Endothelial cell of umbilical vein (primary cell): ENCODE measurements at regions not wholly inside any gene's neighbourhood (a gene's known extent, or its start where the extent isn't known, plus 50 kb on each side); places are given as distances from the start of the nearest gene placed in this dataset.

Experiments
- BruUV-seq: library from RNA; stranded (reverse); fragments of 400-500 nt; replicated peaks from 2 replicates; lab custom pipeline; 2021; lab: Mats Ljungman, UMichigan
- CTCF ChIA-PET: fragments of 300-600, 350-600 bp; sonication (Branson Sonifier 250); formaldehyde crosslinking; loops from one replicate; lab custom pipeline; 2021; ENCODE audit warnings: antibody characterized with exemption, inconsistent platforms; lab: Charles Lee
- POLR2A ChIA-PET: fragments of 300-600, 350-600 bp; sonication (Branson Sonifier 250); formaldehyde crosslinking; loops from one replicate; lab custom pipeline; 2021; ENCODE audit warnings: antibody characterized with exemption, inconsistent platforms; lab: Charles Lee
- DNase-seq: peaks from one replicate; pipeline ENCODE4 v3.0.0-alpha.2; 2011; ENCODE audit warnings: low read depth, low spot score
- FAIRE-seq: peaks from 2 replicates; lab custom pipeline; 2011; peaks lifted over from hg19 to GRCh38; lab: Jason Lieb, UNC
- H2AFZ ChIP-seq: 2 replicates; pipeline ENCODE4 v1.6.0; 2012; ENCODE audit warnings: low read depth, low read length, control low read depth, inconsistent platforms
- H3K27ac ChIP-seq: 2 replicates; pipeline ENCODE4 v1.5.1; 2011; ENCODE audit warnings: low read depth, mild to moderate bottlenecking, control low read depth, low read length, moderate library complexity; ENCODE audit not compliant: insufficient read depth
- H3K27me3 ChIP-seq, 2 experiments: 2 replicates each; pipeline versions ENCODE4 v1.6.0 to v1.6.1; 2011; ENCODE audit warnings: low read length in 2 of 2, mixed read lengths in 1 of 2; ENCODE audit not compliant: control insufficient read depth in 2 of 2, insufficient read depth in 2 of 2
- H3K36me3 ChIP-seq, 2 experiments: 2 replicates in 1 of 2; 3 replicates in 1 of 2; pipeline ENCODE4 v1.5.1; 2011; ENCODE audit warnings: low read length in 2 of 2, mild to moderate bottlenecking in 1 of 2, moderate library complexity in 1 of 2; ENCODE audit not compliant: control insufficient read depth in 2 of 2, insufficient read depth in 2 of 2; ENCODE audit errors: extremely low read depth in 1 of 2
- H3K4me1 ChIP-seq: 3 replicates; pipeline ENCODE4 v1.5.1; 2011; ENCODE audit warnings: mild to moderate bottlenecking, low read length; ENCODE audit not compliant: control insufficient read depth, insufficient read depth; ENCODE audit errors: extremely low read depth
- H3K4me2 ChIP-seq: 2 replicates; pipeline ENCODE4 v1.6.1; 2011; ENCODE audit warnings: low read length, control low read depth, mixed read lengths; ENCODE audit not compliant: insufficient read depth
- H3K4me3 ChIP-seq, 3 experiments: fragments of 200-600 bp in 1 of 3; sonication (generic), shearing (Covaris generic) in 1 of 3; replicated peaks in 1 of 3; 2 replicates each; pipeline ENCODE4 v1.5.1; 2011 to 2016; ENCODE audit warnings: control low read depth in 3 of 3, low read length in 3 of 3, mild to moderate bottlenecking in 2 of 3, inconsistent platforms in 1 of 3, low read depth in 1 of 3, moderate library complexity in 1 of 3; ENCODE audit not compliant: insufficient read depth in 1 of 3
- H3K79me2 ChIP-seq: 2 replicates; pipeline ENCODE4 v1.6.0; 2012; ENCODE audit warnings: low read length, inconsistent platforms; ENCODE audit not compliant: control insufficient read depth, insufficient read depth
- H3K9ac ChIP-seq: replicated peaks from 2 replicates; pipeline ENCODE3; 2011; ENCODE audit warnings: low read length, control low read depth; ENCODE audit not compliant: insufficient read depth; ENCODE audit errors: extremely low read depth
- H3K9me1 ChIP-seq: replicated peaks from 3 replicates; pipeline ENCODE4 v1.6.0; 2011; ENCODE audit warnings: mild to moderate bottlenecking, low read length; ENCODE audit not compliant: control insufficient read depth, insufficient read depth; ENCODE audit errors: extremely low read depth
- H3K9me3 ChIP-seq: replicated peaks from 2 replicates; pipeline ENCODE4 v1.5.1; 2012; ENCODE audit warnings: low read length, inconsistent platforms; ENCODE audit not compliant: control insufficient read depth, insufficient read depth
- H4K20me1 ChIP-seq: replicated peaks from 2 replicates; pipeline ENCODE3; 2011; ENCODE audit warnings: mild to moderate bottlenecking, low read length; ENCODE audit not compliant: control insufficient read depth, insufficient read depth; ENCODE audit errors: extremely low read depth
- EZH2 ChIP-seq: IDR thresholded peaks from 2 replicates; pipeline ENCODE4 v1.6.1; 2012; ENCODE audit warnings: borderline replicate concordance, low read depth, mild to moderate bottlenecking, moderate library complexity, low read length, inconsistent platforms; ENCODE audit not compliant: severe bottlenecking
- FOS ChIP-seq: IDR thresholded peaks from 2 replicates; pipeline ENCODE4 v1.6.1; 2011; ENCODE audit warnings: mild to moderate bottlenecking, low read length, moderate library complexity, borderline replicate concordance; ENCODE audit not compliant: insufficient read depth
- GATA2 ChIP-seq: IDR thresholded peaks from 2 replicates; pipeline ENCODE4 v1.7.0; 2011; ENCODE audit warnings: low read depth, mild to moderate bottlenecking, moderate library complexity, mixed read lengths, low read length; ENCODE audit not compliant: insufficient read length, insufficient read depth
- JUN ChIP-seq: IDR thresholded peaks from 2 replicates; pipeline ENCODE4 v1.6.1; 2011; ENCODE audit warnings: borderline replicate concordance, low read depth; ENCODE audit not compliant: insufficient read length, insufficient read depth
- MYC ChIP-seq: IDR thresholded peaks from one replicate; pipeline ENCODE4 v1.6.1; 2011; ENCODE audit warnings: mild to moderate bottlenecking, low read depth, low read length
- POLR2A ChIP-seq: IDR thresholded peaks from 2 replicates; pipeline ENCODE4 v1.6.1; 2012; ENCODE audit warnings: low read depth, mild to moderate bottlenecking, control low read depth, low read length
- POLR2AphosphoS5 ChIP-seq: IDR thresholded peaks from 2 replicates; pipeline ENCODE4 v1.6.1; 2012; ENCODE audit warnings: low read depth, mild to moderate bottlenecking, control low read depth, low read length, moderate library complexity; ENCODE audit not compliant: insufficient read depth
- dilution Hi-C: fragments of 300-500 bp; cut with MboI; formaldehyde crosslinking; loops from one replicate; pipeline ENCODE4 v1.15.0; 2019; ENCODE audit warnings: low sequenced_read_pairs; ENCODE audit not compliant: extremely low pct_ligation_motif_present
- intact Hi-C: fragments of 100-400 bp; cut with micrococcal nuclease; formaldehyde crosslinking; loops from one replicate; pipeline ENCODE4 v1.10.0; 2022
- TF ChIP-seq, protein P1 (sequence below): IDR thresholded peaks from 2 replicates; pipeline ENCODE4 v1.6.1; 2011; ENCODE audit not compliant: insufficient read depth, insufficient read length
- TF ChIP-seq, protein P2 (sequence below), 2 donors: IDR thresholded peaks; 1 replicate in 1 of 2; 2 replicates in 1 of 2; pipeline ENCODE4 v1.5.1; 2011; ENCODE audit warnings: low read length in 2 of 2, mild to moderate bottlenecking in 2 of 2, moderate library complexity in 2 of 2, control low read depth in 1 of 2, inconsistent platforms in 1 of 2, low read depth in 1 of 2; ENCODE audit not compliant: insufficient read depth in 1 of 2; ENCODE audit errors: extremely low read depth in 1 of 2

DNA sequence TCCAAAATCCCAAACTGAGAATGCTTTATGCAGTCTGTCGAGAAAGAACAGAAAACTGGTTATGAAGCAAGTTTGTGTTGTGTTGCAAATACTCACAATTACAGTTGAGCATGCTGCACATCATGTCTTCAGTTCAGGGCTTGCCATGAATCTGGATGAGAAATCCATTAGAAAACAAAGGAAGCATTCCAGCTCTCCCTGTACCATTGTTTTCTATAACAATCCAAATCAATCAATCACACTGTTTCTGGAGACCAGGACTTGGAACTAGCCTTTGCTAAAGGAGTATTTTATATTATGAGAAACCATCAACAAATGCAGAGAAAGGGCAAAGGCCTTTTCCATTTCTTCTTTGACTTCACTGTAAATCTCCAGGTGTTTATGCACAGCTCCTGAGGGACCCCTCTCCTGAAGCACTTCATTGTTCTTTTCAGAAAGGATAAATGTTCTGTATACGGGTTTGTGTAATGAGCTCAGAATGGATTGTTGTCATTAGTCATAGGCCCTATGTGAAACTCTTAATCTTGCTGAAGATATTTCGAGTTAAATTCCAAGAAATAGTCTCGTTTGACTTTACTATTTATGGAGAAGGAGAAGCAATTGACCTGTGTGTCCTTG, 364.7 kb upstream of the POM121L12 start:
- no peak overlapping the region for H3K27ac ChIP-seq
- DNase-seq, result peak; percentile 35
- no peaks in the 10 kb centered on the region for H3K9me3 ChIP-seq
- intact Hi-C loops (no loop called here), dilution Hi-C loops (no loop called here)
- H3K27me3 ChIP-seq, result no peaks in the 10 kb centered on the region
- no peaks in the 10 kb centered on the region for H3K79me2 ChIP-seq
- ChIA-PET POLR2A (no interaction called here), CTCF (interaction anchor here (0.9 kb wide), 1 partner anchor 11 kb away, joined by 3 read pairs; no protein-coding TSS in a partner anchor)
- H2AFZ ChIP-seq, result no peak overlapping the region
- BruUV-seq, result no TSS peak
- no peak for FAIRE-seq
- no peaks in the 10 kb centered on the region for H4K20me1 ChIP-seq
- no peaks in the 10 kb centered on the region for H3K9me1 ChIP-seq
- H3K4me1 ChIP-seq, result no peaks in the 10 kb centered on the region
- no peak overlapping the region for H3K9ac ChIP-seq
- H3K4me3 ChIP-seq, result no peak overlapping the region
- H3K4me2 ChIP-seq, result no peak overlapping the region
- TF ChIP-seq MYC (no peak), GATA2 (no peak), POLR2A (no peak), EZH2 (no peak), JUN (no peak), FOS (no peak), POLR2AphosphoS5 (no peak)
- TF ChIP-seq, protein P1, sequence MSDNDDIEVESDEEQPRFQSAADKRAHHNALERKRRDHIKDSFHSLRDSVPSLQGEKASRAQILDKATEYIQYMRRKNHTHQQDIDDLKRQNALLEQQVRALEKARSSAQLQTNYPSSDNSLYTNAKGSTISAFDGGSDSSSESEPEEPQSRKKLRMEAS, result no peak
- TF ChIP-seq, protein P2, sequence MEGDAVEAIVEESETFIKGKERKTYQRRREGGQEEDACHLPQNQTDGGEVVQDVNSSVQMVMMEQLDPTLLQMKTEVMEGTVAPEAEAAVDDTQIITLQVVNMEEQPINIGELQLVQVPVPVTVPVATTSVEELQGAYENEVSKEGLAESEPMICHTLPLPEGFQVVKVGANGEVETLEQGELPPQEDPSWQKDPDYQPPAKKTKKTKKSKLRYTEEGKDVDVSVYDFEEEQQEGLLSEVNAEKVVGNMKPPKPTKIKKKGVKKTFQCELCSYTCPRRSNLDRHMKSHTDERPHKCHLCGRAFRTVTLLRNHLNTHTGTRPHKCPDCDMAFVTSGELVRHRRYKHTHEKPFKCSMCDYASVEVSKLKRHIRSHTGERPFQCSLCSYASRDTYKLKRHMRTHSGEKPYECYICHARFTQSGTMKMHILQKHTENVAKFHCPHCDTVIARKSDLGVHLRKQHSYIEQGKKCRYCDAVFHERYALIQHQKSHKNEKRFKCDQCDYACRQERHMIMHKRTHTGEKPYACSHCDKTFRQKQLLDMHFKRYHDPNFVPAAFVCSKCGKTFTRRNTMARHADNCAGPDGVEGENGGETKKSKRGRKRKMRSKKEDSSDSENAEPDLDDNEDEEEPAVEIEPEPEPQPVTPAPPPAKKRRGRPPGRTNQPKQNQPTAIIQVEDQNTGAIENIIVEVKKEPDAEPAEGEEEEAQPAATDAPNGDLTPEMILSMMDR (IDR thresholded peaks at IDR 0.05; ENCODE audit: extremely low read depth in 1 of 2, insufficient read depth in 1 of 2, low read depth in 1 of 2, low read length in 2 of 2), result no peak
- no peaks in the 10 kb centered on the region for H3K36me3 ChIP-seq
